Fibroblast of skin of scalp (primary cell): ENCODE measurements at regions not wholly inside any gene's neighbourhood (a gene's known extent, or its start where the extent isn't known, plus 50 kb on each side); places are given as distances from the start of the nearest gene placed in this dataset.

Experiments
- DNase-seq: peaks from one replicate; pipeline ENCODE4 v3.0.0-alpha.2; 2013

- no peak for DNase-seq
Measured at GRCh38 chr2:236935631-236936445, 149.9 kb upstream of the COPS8 start.

- DNase-seq, result no peak
Measured at GRCh38 chr2:236936446-236936940, 149.2 kb upstream of the COPS8 start.

GRCh38 chr2:236938126-236938525, 147.6 kb upstream of the COPS8 start:
- no peak for DNase-seq

- DNase-seq, result no peak
Measured at GRCh38 chr2:236939271-236939670, 146.4 kb upstream of the COPS8 start.

GRCh38 chr2:236939721-236940231, 145.9 kb upstream of the COPS8 start:
- DNase-seq, result peak; percentile 67

- no peak for DNase-seq
Measured at GRCh38 chr2:236940497-236940896, 145.2 kb upstream of the COPS8 start.

- DNase-seq, result no peak
Measured at GRCh38 chr2:236940916-236941520, 144.7 kb upstream of the COPS8 start.

GRCh38 chr2:236941551-236941950, 144.1 kb upstream of the COPS8 start:
- DNase-seq, result no peak

- DNase-seq, result no peak
Measured at GRCh38 chr2:236942554-236942953, 143.1 kb upstream of the COPS8 start.

- DNase-seq, result no peak
Measured at GRCh38 chr2:236943068-236943467, 142.6 kb upstream of the COPS8 start.

- no peak for DNase-seq
Measured at GRCh38 chr2:236943841-236944513, 141.7 kb upstream of the COPS8 start.

- no peak for DNase-seq
Measured at GRCh38 chr2:236944561-236944960, 141.1 kb upstream of the COPS8 start.

GRCh38 chr2:236945431-236946016, 140.2 kb upstream of the COPS8 start:
- DNase-seq, result no peak

- DNase-seq, result no peak
Measured at GRCh38 chr2:236946871-236947270, 138.8 kb upstream of the COPS8 start.

GRCh38 chr2:236947294-236947693, 138.4 kb upstream of the COPS8 start:
- DNase-seq, result no peak

- DNase-seq, result no peak
Measured at GRCh38 chr2:236947896-236948295, 137.8 kb upstream of the COPS8 start.

- DNase-seq, result peak; percentile 34
Measured at GRCh38 chr2:236949089-236949905, 136.4 kb upstream of the COPS8 start.

- no peak for DNase-seq
Measured at GRCh38 chr2:236951830-236952475, 133.7 kb upstream of the COPS8 start.

- DNase-seq, result no peak
Measured at GRCh38 chr2:236954641-236955040, 131.0 kb upstream of the COPS8 start.

GRCh38 chr2:236955521-236956030, 130.1 kb upstream of the COPS8 start:
- no peak for DNase-seq

- no peak for DNase-seq
Measured at GRCh38 chr2:236956031-236956618, 129.6 kb upstream of the COPS8 start.
